DND-41 (cell line): ENCODE measurements at regions not wholly inside any gene's neighbourhood (a gene's known extent, or its start where the extent isn't known, plus 50 kb on each side); places are given as distances from the start of the nearest gene placed in this dataset.

Source experiments
- CTCF ChIP-seq: IDR thresholded peaks from 2 replicates; pipeline ENCODE4 v1.5.1; 2012; ENCODE audit warnings: borderline replicate concordance, low read length, moderate library complexity, mild to moderate bottlenecking; ENCODE audit not compliant: poor library complexity, severe bottlenecking; ENCODE audit errors: extremely low read depth
- EZH2 ChIP-seq: IDR thresholded peaks from 3 replicates; pipeline ENCODE4 v1.6.1; 2012; ENCODE audit warnings: borderline replicate concordance, low read depth, mild to moderate bottlenecking, moderate library complexity, low read length, inconsistent platforms; ENCODE audit not compliant: severe bottlenecking

- no peak for TF ChIP-seq CTCF
- TF ChIP-seq EZH2 = no peak
These were observed 199.6 kb downstream of the FBXO15 start for GRCh38 chr18:73948084-73948483.
